HG03354 (cell line): ENCODE measurements at regions not wholly inside any gene's neighbourhood (a gene's known extent, or its start where the extent isn't known, plus 50 kb on each side); places are given as distances from the start of the nearest gene placed in this dataset.
A peak's percentile ranks its signal among the peaks of the same experiment; 100 is the strongest.
"Not testable (repeated sequence)": the region's sequence is repeated elsewhere in the genome, so short reads cannot be mapped to it uniquely, and the experiment has no call there.

Experiments used
- ATAC-seq: cut with Tn5 transposase; IDR thresholded peaks from one replicate; pipeline ENCODE4 v1.9.1; 2021; ENCODE audit warnings: mild to moderate bottlenecking; ENCODE audit not compliant: unreplicated experiment, poor library complexity, severe bottlenecking

GRCh38 chr9:33623658-33624586, 99.9 kb downstream of the ANKRD18B start:
- ATAC-seq: peak; percentile 71

DNA sequence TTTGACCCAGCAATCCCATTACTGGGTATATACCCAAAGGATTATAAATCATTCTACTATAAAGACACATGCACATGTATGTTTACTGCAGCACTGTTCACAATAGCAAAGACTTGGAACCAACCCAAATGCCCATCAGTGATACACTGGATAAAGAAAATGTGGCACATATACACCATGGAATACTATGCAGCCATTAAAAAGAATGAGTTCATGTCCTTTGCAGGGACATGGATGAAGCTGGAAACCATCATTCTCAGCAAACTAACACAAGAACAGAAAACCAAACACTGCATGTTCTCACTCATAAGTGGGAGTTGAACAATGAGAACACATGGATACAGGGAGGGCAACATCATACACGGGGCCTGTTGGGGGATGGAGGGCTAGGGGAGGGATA, 104.3 kb downstream of the ANKRD18B start:
- not testable (repeated sequence) for ATAC-seq

DNA sequence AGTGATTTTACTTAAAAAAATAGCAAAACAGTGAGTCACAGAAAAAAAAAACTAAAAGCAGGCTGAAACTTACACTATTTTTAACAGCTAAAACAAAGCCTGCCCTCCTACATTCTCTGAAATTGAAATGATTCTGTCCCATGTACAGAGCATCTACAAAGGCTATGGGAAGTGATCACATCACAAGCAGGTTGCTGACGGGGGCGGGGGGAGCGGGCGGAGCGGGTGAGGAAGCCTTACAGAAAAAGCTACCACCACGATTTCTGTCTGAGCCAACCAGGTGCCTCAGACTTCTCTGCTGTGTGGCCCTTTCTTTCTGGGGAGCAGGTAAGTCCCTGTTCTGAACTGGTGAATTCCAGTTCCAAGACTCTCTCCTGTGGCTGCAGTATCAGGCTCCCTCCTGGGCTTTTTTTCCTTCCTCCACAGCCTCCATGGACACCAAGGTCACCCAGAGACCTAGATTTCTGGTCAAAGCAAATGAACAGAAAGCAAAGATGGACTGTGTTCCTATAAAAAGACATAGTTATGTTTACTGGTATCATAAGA, 104.9 kb downstream of the ANKRD18B start:
- no peak for ATAC-seq

DNA sequence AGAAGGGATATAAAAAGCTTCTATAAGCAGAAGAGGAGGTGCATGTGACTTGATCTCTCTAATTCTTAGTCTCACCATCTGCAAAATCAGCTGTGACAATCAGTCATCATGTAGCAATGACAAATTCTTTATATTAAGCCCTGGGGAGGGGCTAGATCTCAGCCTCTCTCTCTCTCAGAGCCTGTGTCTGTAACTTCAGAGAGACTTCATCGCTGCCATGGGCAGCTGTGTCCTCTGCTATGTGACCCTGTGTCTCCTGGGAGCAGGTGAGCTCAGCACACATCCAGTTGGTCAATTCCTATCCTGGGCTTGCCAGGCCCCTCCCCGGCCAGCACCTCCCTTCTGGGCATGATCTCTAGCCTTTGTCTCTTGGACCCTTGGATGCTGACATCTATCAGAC, 109.6 kb downstream of the ANKRD18B start:
- ATAC-seq: no peak

DNA sequence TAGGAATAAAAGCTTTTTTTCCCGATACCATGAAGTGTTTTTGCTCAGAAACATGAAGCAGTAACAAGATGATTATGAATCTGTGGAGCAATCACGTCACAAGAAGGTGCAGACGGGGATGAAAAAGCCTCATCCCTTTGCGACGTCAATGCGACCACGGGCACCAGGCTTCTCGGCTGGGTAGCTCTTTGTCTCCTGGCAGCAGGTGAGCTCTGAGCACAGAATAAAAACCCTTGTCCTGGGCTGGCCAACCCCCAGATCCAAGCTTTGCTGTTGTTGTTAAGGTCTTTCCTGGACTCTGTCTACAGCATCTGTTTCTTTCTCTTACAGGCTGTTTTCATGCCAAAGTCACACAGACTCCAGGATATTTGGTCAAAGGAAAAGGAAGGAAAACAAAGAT, 113.8 kb downstream of the ANKRD18B start:
- no peak for ATAC-seq

DNA sequence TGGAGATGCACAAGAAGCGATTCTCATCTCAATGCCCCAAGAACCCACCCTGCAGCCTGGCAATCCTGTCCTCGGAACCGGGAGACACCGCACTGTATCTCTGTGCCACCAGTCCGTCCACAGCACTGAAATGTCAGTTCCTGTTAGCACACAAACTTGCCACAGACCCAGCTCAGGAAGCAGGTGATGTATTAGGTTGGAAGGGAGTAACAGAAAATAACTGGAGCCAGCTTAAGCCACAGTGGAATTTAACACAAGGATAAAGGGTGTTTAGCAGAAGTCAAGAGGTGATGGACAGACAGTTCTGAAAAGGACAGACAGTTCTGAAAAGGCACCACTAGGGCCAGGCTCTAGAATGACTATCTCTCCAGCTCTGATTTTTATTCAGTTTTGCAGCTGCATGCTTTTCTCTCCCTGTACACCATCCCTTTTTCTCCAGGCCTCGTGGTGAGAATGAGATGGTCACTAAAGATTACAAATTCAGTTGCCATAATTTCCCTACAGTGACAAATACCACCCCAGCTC, 114.4 kb downstream of the ANKRD18B start:
- no peak for ATAC-seq

- no peak for ATAC-seq
Observed at GRCh38 chr9:33645706-33646105, 121.7 kb downstream of the ANKRD18B start.

DNA sequence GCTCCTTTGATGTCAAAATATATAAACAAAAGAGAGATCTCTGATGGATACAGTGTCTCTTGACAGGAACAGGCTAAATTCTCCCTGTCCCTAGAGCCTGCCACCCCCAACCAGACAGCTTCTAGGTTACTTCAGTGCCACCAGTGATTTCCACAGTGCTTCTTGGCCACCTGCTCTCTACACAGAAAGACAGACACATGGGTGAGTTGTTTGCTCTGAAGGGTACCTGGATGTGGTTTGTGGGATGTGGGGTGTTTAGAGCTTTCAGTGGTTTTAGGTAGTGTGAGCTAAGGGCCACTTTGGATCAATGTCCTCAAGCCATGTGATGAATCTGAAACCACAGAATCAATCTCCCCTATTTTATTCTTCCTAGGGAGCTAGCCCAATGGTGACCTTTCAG, 125.4 kb downstream of the ANKRD18B start:
- no peak for ATAC-seq

- ATAC-seq: no peak
Observed at GRCh38 chr9:33651125-33651524, 127.1 kb downstream of the ANKRD18B start.

DNA sequence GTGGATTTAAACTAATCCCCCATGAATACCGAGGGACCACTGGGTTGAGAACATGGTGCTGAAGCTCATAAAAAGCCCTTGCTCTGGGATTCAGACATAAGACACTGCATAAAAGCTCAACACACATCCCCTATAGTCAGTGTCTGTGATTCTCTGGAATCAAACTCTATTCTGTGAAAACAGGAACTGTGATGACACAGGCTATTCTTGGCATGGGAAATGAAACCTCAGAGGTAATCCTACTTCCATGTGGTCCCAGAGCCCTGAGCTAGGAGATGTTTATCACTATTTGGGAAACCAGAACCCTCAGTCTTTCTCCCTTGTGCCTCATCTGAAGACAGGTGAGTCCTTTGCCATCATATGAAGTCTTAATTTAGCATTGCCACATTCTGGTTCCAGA, 135.4 kb upstream of the PRSS3 start:
- no peak for ATAC-seq

DNA sequence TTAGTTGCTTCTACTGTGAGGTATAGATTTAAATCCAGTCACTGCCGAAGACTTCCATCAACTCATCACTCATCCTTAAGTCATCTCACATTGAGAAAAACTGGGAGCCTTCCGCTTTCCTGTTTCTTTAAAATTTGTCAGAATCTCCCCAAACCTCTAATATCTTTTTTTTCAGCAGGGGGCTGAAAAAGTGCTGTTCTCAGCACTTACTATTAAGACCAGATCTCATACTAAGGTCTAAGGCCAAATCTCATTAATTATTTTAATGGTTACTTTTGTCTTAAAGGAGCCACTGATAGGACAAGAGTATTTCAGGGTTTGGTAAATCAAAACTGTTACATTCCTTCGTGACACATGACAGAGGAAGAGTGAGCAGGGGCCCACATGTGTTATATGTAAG, 134.6 kb upstream of the PRSS3 start:
- no peak for ATAC-seq

DNA sequence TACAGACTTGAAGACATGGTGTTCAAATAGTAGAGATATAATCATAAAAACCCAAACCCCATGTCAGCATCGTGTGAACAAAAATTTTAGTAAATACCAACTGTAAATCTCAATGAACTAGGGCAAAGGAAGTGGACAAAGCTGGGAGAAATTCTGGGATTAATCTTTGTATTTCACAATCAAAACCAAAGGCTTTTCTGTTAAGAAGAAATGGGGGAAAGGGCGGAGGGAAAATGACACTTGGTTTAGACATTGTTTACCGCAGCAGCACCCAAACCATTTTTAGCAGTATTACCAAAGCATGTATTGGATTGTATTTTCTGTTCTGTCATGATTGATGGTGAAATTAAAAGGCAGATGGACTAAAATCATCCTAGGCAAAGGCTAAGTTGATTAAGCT, 134.2 kb upstream of the PRSS3 start:
- no peak for ATAC-seq

DNA sequence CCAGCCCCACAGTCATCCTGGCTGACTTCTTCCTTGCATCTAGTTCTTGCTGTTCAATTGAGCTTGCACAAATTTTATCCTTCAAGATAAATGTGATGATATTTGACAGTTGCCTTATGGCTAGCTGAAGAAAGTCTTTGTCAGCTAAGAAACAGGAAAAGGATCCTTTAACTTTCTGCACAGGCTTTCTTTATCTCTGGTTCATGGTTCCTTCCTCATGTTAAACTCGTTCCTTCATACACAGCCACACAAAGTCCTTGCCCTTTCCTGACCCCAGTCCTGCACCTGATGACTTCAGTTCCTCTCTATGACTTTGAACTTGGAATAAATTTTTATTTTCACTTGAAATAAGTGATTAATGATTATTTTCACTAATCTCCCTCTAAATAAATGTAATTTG, 132.5 kb upstream of the PRSS3 start:
- ATAC-seq: no peak

DNA sequence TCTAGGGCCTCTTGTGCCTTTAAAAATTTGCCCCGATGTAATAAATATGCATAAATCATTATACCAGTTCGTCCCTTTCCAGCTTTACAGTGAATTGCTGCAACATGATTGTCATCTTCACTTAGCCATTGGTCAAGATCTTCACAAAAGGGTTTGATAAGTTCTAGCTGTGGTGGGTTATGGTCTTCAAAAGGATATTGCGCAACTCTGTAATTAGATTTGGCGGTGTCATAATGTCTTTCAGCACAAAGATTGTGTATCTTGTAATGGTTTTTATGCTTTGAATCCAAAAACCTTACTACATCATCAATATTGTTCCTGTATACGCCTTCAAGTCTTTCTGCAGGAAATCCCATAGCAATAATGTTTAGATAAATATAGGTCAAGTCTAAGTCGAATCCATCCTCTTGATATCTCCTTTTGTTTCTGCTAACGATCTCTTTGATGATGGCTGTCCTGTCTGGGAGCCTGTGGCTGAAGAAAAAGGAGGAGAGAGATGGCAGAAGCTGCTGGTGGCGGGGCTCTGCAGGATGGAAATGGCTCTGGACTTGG, 119.1 kb upstream of the PRSS3 start:
- not testable (repeated sequence) for ATAC-seq

- ATAC-seq: no peak
Observed at GRCh38 chr9:33676746-33677505, 118.4 kb upstream of the PRSS3 start.

- ATAC-seq: no peak
Observed at GRCh38 chr9:33677506-33677809, 117.9 kb upstream of the PRSS3 start.

GRCh38 chr9:33677961-33678360, 117.4 kb upstream of the PRSS3 start:
- no peak for ATAC-seq

DNA sequence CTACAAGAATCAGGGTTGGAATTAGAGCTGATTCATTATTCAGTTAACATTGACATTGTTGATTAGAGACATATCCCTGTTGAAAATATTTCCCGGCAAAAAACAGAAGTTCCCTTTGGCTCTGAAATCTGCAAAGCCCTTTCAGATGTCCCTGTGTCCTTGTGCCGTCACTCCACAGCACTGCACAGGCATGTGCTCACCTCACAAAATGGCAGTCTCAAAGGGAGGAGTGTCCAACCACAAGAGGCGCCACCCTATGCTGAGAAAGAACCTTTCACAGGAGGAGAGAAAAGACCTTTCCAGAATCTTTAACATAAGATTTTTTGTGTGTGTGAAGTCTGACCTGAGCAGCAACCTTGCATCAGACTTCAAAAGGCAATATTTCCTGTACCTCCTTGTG, 112.8 kb upstream of the PRSS3 start:
- ATAC-seq: no peak

- ATAC-seq: no peak
Observed at GRCh38 chr9:33684831-33685230, 110.5 kb upstream of the PRSS3 start.

- ATAC-seq: no peak
Observed at GRCh38 chr9:33686942-33687341, 108.4 kb upstream of the PRSS3 start.
